Hepatocyte (in vitro differentiated cells): ENCODE measurements at regions not wholly inside any gene's neighbourhood (a gene's known extent, or its start where the extent isn't known, plus 50 kb on each side); places are given as distances from the start of the nearest gene placed in this dataset.

ENCODE experiments used
- DNase-seq: peaks from one replicate; pipeline ENCODE4 v3.0.0-alpha.2; 2016; ENCODE audit warnings: low spot score
- H2AFZ ChIP-seq: fragments of 200-600 bp; sonication (generic); 2 replicates; pipeline ENCODE4 v1.6.0; 2016; ENCODE audit warnings: antibody characterized with exemption, mild to moderate bottlenecking
- H3K27ac ChIP-seq: fragments of 200-600 bp; sonication (generic); 2 replicates; pipeline ENCODE4 v1.5.1; 2016; ENCODE audit warnings: mild to moderate bottlenecking
- H3K27me3 ChIP-seq: fragments of 200-600 bp; sonication (generic); 2 replicates; pipeline ENCODE4 v1.6.1; 2016
- H3K36me3 ChIP-seq: fragments of 200-600 bp; sonication (generic); replicated peaks from 2 replicates; pipeline ENCODE4 v1.5.1; 2016; ENCODE audit warnings: low read depth; ENCODE audit not compliant: insufficient read depth
- H3K4me1 ChIP-seq: fragments of 200-600 bp; sonication (generic); 2 replicates; pipeline ENCODE4 v1.5.1; 2016; ENCODE audit warnings: mild to moderate bottlenecking, moderate library complexity; ENCODE audit not compliant: insufficient read depth
- H3K4me2 ChIP-seq: fragments of 200-600 bp; sonication (generic); 2 replicates; pipeline ENCODE4 v1.6.0; 2016
- H3K4me3 ChIP-seq: fragments of 200-600 bp; sonication (generic); 2 replicates; pipeline ENCODE4 v1.5.1; 2016; ENCODE audit warnings: mild to moderate bottlenecking
- H3K79me2 ChIP-seq: fragments of 200-600 bp; sonication (generic); 2 replicates; pipeline ENCODE4 v1.6.0; 2017; ENCODE audit warnings: mild to moderate bottlenecking
- H3K9me2 ChIP-seq: fragments of 200-600 bp; sonication (generic); replicated peaks from 2 replicates; pipeline ENCODE4 v1.6.0; 2017; ENCODE audit warnings: mild to moderate bottlenecking; ENCODE audit not compliant: insufficient read depth
- H3K9me3 ChIP-seq: fragments of 200-600 bp; sonication (generic); 2 replicates; pipeline ENCODE4 v1.5.1; 2016; ENCODE audit warnings: low read depth, mild to moderate bottlenecking
- H4K20me1 ChIP-seq: fragments of 200-600 bp; sonication (generic); 2 replicates; pipeline ENCODE4 v1.6.0; 2016; ENCODE audit warnings: mild to moderate bottlenecking; ENCODE audit not compliant: insufficient read depth, poor library complexity, severe bottlenecking
- CTCF ChIP-seq: fragments of 200-600 bp; sonication (generic); IDR thresholded peaks from 2 replicates; pipeline ENCODE4 v1.5.1; 2016; ENCODE audit warnings: antibody characterized with exemption, mild to moderate bottlenecking; ENCODE audit not compliant: poor library complexity
- EZH2 ChIP-seq: fragments of 200-600 bp; sonication (generic); IDR thresholded peaks from 2 replicates; pipeline ENCODE4 v1.6.1; 2016; ENCODE audit warnings: antibody characterized with exemption, mild to moderate bottlenecking, borderline replicate concordance
- EZH2phosphoT487 ChIP-seq: fragments of 200-600 bp; sonication (generic); IDR thresholded peaks from one replicate; pipeline ENCODE4 v1.6.1; 2018; ENCODE audit warnings: antibody characterized with exemption, mild to moderate bottlenecking, low read depth, moderate library complexity; ENCODE audit not compliant: unreplicated experiment, severe bottlenecking
- WGBS: methylation state at CpG from one replicate; pipeline ENCODE4 v1.1.6; 2016; ENCODE audit warnings: low lambda C conversion rate; ENCODE audit errors: missing lambda C conversion rate; 5-methylcytosine and 5-hydroxymethylcytosine counted together

GRCh38 chr1:157287462-157287861 is 149.3 kb upstream of the ETV3 start:
- Histone ChIP-seq H3K36me3 (no peaks in the 10 kb centered on the region), H3K4me1 (no peaks in the 10 kb centered on the region), H3K27me3 (no peaks in the 10 kb centered on the region), H3K79me2 (no peaks in the 10 kb centered on the region), H3K4me3 (no peak overlapping the region), H2AFZ (no peak overlapping the region), H4K20me1 (no peaks in the 10 kb centered on the region), H3K4me2 (no peak overlapping the region), H3K9me3 (no peaks in the 10 kb centered on the region), H3K9me2 (no peaks in the 10 kb centered on the region), H3K27ac (no peak overlapping the region)
- DNase-seq, result no peak
- 81% methylated on average over 5 of the region's 5 CpGs for WGBS
- no peak for TF ChIP-seq EZH2
- no peak for TF ChIP-seq CTCF
- TF ChIP-seq EZH2phosphoT487, result no peak

GRCh38 chr1:157286646-157287420 is 148.6 kb upstream of the ETV3 start:
- no peak for DNase-seq
- TF ChIP-seq EZH2 (no peak), CTCF (no peak), EZH2phosphoT487 (no peak)
- Histone ChIP-seq H3K9me2 (no peaks in the 10 kb centered on the region), H3K4me1 (no peaks in the 10 kb centered on the region), H3K79me2 (no peaks in the 10 kb centered on the region), H3K9me3 (no peaks in the 10 kb centered on the region), H4K20me1 (no peaks in the 10 kb centered on the region), H3K4me3 (no peak overlapping the region), H3K27me3 (no peaks in the 10 kb centered on the region), H3K36me3 (no peaks in the 10 kb centered on the region), H3K27ac (no peak overlapping the region), H3K4me2 (no peak overlapping the region), H2AFZ (no peak overlapping the region)
- WGBS, result 93% methylated on average over 10 of the region's 10 CpGs

- Histone ChIP-seq H3K9me2 (no peaks in the 10 kb centered on the region), H3K4me2 (no peak overlapping the region), H3K27ac (no peak overlapping the region), H4K20me1 (no peaks in the 10 kb centered on the region), H3K9me3 (no peaks in the 10 kb centered on the region), H3K4me3 (no peak overlapping the region), H3K27me3 (no peaks in the 10 kb centered on the region), H3K4me1 (no peaks in the 10 kb centered on the region), H3K36me3 (no peaks in the 10 kb centered on the region), H2AFZ (no peak overlapping the region), H3K79me2 (no peaks in the 10 kb centered on the region)
- no peak for TF ChIP-seq CTCF
- no peak for TF ChIP-seq EZH2
- TF ChIP-seq EZH2phosphoT487, result no peak
- WGBS, result 89% methylated on average over 2 of the region's 2 CpGs
- DNase-seq, result no peak
Observed at GRCh38 chr1:157286096-157286495, 147.9 kb upstream of the ETV3 start.
